HUES64 (cell line): ENCODE measurements at regions not wholly inside any gene's neighbourhood (a gene's known extent, or its start where the extent isn't known, plus 50 kb on each side); places are given as distances from the start of the nearest gene placed in this dataset.
"Not testable (repeated sequence)": the region's sequence is repeated elsewhere in the genome, so short reads cannot be mapped to it uniquely, and the experiment has no call there.

Source experiments
- H3K27ac ChIP-seq: 2 replicates; pipeline ENCODE4 v1.7.0; 2013; ENCODE audit warnings: low read depth, low read length, inconsistent platforms
- H3K27me3 ChIP-seq: 2 replicates; pipeline ENCODE4 v1.6.1; 2013; ENCODE audit warnings: mild to moderate bottlenecking, low read length; ENCODE audit not compliant: insufficient read depth
- H3K36me3 ChIP-seq: 2 replicates; pipeline ENCODE4 v1.6.1; 2013; ENCODE audit warnings: mild to moderate bottlenecking, low read length; ENCODE audit not compliant: insufficient read depth
- H3K4me1 ChIP-seq: 2 replicates; pipeline ENCODE4 v1.6.1; 2013; ENCODE audit warnings: mild to moderate bottlenecking, low read length, moderate library complexity; ENCODE audit not compliant: insufficient read depth
- H3K4me3 ChIP-seq: 2 replicates; pipeline ENCODE4 v1.5.1; 2013; ENCODE audit warnings: mild to moderate bottlenecking, low read length, moderate library complexity
- H3K9ac ChIP-seq: 2 replicates; pipeline ENCODE4 v1.6.1; 2013; ENCODE audit warnings: mild to moderate bottlenecking, low read depth, low read length
- H3K9me3 ChIP-seq: 2 replicates; pipeline ENCODE4 v1.6.1; 2013; ENCODE audit warnings: low read depth, low read length; ENCODE audit not compliant: insufficient read depth
- WGBS: fragments of 150-250, 120-280 bp; methylation state at CpG from one replicate; pipeline ENCODE4 v1.1.7; 2013; ENCODE audit warnings: missing lambda C conversion rate; 5-methylcytosine and 5-hydroxymethylcytosine counted together

DNA sequence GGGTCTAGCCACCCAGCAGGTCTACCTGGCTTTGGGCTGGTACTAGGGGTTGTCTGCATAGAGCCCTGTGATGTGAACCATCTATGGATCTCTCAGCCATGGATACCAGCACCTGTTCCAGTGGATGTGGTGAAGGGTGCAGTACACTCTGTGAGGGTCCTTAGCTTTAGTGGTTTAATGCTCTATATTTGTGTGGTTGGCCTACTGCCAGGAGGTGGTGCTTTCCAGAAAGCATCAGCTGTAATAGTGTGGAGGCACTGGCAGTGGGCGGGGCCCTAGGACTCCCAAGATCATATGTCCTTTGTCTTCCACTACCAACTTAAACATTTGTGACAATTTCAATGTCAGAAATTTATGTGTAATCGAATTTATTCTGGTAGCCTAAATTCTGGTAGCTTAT is 1065.1 kb downstream of the RPIA start:
- H3K9me3 ChIP-seq, result peaks cover 48% of the 10 kb centered on the region
- H3K4me1 ChIP-seq, H3K9ac ChIP-seq, H3K4me3 ChIP-seq, H3K36me3 ChIP-seq, H3K27me3 ChIP-seq, H3K27ac ChIP-seq: not testable (repeated sequence)
- 100% methylated on average over 1 of the region's 2 CpGs for WGBS

DNA sequence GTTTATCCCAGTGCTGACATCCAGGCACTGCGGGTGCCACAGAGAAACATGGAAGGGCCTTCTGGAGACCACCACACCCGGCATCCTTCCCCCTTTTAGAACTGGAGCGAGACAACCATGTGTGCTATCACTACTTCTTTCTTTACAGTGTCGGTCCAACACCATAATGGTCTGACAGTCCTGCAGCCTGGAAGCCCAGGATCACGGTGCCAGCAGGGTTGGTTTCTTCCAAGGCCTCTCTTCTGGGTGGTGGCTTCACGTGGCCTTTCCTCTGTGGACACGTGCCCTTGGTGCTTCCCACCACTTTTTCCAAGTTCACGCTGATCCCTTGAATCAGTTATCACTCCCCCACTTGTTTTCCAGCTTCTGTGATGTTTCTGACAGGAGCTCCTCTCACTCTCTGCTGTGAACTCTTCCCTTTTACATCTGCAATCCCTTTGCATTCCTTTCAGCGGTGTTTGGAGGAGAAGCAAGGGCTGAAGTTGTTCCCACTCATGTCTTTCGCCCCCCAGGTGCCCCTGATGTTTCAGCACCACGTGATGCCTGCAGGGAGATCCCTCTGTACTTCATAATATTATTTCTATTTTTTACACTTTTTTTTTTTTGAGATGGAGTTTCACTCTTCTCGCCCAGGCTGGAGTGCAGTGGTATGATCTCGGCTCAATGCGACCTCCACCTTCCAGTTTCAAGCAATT is 1067.0 kb downstream of the RPIA start:
- H3K27me3 ChIP-seq, H3K4me1 ChIP-seq, H3K9ac ChIP-seq, H3K27ac ChIP-seq, H3K36me3 ChIP-seq, H3K4me3 ChIP-seq: not testable (repeated sequence)
- H3K9me3 ChIP-seq, result peaks cover 65% of the 10 kb centered on the region
- WGBS, result 58% methylated on average over 14 of the region's 14 CpGs

DNA sequence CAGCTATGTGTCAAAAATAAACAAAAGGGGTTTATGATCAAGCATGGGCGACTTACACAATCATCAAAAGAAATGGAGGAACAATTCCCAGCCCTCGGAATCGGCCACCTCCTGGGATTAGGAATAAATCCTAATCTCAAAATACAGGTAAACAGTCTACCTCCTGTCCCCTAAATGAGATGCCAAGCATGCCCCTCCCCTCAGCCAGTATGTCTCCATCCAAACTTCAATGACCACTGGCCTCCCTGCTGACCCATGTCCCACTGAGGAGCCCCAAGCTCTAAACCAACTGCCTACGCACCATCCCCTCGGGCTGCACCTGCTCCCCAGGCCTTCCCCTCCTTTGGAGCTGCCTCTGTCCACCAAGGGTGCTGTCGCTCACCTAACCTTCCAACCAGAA is 1069.3 kb downstream of the RPIA start:
- not testable (repeated sequence) for H3K9ac ChIP-seq, H3K36me3 ChIP-seq, H3K4me3 ChIP-seq, H3K27me3 ChIP-seq, H3K27ac ChIP-seq, H3K4me1 ChIP-seq
- 88% methylated on average over 5 of the region's 6 CpGs for WGBS
- H3K9me3 ChIP-seq, result peaks cover 77% of the 10 kb centered on the region

GRCh38 chr2:89761171-89761570 is 1069.7 kb downstream of the RPIA start:
- WGBS, result 66% methylated on average over 2 of the region's 2 CpGs
- not testable (repeated sequence) for H3K36me3 ChIP-seq, H3K27ac ChIP-seq, H3K4me3 ChIP-seq, H3K4me1 ChIP-seq, H3K27me3 ChIP-seq, H3K9ac ChIP-seq
- H3K9me3 ChIP-seq, result peaks cover 78% of the 10 kb centered on the region

DNA sequence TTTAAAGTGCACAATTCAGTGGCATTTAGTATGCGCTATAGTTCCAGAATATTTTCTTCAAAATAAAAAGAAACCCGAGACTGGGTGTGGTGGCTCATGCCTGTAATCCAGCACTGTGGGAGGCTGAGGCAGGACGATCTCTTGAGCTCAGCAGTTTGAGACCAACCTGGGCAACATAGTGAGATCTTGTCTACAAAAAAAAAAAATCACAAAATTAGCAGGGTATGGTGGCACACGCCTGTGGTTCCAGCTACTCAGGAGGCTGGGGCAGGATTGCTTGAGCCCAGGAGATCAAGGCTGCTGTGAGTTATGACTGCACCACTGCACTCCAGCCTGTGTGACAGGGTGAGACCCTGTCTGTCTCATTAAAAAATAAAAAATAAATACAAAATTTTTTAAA is 1070.4 kb downstream of the RPIA start:
- not testable (repeated sequence) for H3K4me1 ChIP-seq, H3K36me3 ChIP-seq, H3K27ac ChIP-seq, H3K27me3 ChIP-seq, H3K9ac ChIP-seq, H3K4me3 ChIP-seq
- peaks cover 78% of the 10 kb centered on the region for H3K9me3 ChIP-seq
- 88% methylated on average over 4 of the region's 4 CpGs for WGBS

DNA sequence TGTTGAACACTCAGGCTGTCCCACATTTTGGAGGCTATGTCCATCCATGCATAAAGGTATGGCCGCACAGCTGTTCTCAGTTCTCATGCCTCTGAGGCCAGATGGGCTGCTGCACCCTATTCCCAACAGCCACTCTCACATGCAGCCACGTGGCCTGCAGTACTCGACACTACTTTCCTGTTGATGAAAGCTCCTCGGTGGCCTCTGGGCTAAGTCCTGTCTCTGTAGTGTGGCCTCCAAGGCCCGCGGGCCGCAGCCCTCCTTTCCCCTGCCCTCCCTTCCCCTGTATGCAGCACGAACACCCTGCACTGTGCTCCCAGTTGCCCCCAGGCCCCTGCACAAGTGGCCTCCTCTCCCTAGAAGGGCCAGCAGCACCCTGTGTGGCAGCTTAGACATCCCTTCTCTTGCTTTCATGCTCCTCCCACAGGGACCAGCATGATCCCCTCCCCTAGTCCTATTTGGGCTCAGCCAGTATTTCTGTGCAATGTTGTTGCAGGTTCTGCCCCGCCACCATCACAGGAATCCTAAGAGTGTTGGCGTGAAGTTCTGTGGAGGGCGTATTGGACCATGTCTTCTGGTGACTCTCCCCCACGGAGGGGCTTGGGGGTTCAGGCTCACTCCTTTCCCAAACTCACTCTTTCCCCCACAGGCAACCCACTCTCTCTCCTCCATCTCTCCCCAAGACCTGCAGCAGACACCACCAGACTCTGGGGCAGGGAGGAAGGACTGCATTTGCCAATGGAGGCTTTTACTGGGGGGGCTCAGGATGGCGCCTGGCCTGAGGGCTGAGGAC is 1071.2 kb downstream of the RPIA start:
- not testable (repeated sequence) for H3K36me3 ChIP-seq, H3K4me1 ChIP-seq, H3K9ac ChIP-seq, H3K27ac ChIP-seq, H3K4me3 ChIP-seq
- Histone ChIP-seq H3K27me3 (peaks cover 13% of the 10 kb centered on the region), H3K9me3 (peaks cover 78% of the 10 kb centered on the region)
- 86% methylated on average over 13 of the region's 13 CpGs for WGBS

DNA sequence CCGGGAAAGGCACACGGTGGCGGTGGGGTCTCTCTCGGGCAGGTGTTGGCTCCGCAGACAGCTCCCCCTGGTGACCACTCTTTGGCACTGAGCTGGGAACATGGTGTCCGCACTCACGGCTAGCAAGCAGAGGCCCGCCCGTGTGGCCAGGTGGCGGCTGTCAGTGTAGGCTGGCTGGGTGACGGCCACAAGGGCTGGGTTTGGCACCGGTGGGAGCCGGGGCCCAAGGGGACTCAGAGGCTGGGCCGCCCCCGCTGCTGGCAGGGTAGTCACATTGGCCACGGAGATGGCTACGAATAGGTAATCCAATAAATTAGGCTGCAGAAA is 1071.7 kb downstream of the RPIA start:
- WGBS, result 93% methylated on average over 17 of the region's 17 CpGs
- H3K4me3 ChIP-seq, result no peak overlapping the region
- peaks cover 74% of the 10 kb centered on the region for H3K9me3 ChIP-seq

DNA sequence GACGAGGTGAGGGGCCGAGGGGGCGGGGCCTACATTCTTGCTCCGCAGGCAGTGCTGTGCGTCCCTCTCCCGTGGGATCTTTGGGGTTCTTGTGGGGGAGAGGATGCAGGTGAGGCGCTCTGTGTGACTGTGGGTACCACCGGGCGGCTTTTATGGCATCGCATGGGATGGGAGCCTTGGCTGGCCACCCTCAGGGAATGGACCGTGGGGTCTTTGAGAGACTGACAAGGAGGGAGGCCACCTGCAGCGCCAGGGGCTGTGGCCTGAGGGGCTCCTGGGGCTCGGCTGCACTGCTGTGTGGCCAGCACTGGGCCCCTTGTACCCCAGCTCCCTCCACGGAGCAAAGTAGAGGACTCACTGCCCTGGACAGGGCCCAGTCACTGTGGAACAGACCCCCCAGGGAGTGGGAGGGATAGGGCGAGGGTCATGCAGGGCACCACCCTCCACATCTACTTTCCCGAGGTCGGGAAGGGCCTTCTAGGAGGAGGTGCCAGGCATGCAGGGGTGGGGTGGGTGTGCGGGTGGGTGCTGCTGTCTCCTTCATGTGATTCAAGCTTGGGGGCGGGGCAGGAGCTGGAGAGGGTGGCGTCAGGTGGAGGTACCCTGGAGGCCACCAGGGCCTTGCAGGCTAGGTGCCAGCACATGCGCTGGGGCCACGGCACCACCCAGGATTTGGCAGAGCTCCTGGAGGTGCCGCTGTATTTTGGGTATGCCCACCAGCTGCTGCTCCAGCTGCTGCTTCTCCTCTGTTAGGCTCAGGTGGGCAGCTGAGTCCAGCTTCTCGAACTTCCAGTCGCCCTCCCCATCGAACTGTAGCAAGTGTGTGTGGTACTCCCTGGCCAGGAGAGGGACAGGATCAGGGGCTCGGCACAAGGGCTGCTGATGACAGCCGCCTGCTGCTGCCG is 1072.4 kb downstream of the RPIA start:
- H3K4me1 ChIP-seq, result no peaks in the 10 kb centered on the region
- no peak overlapping the region for H3K9ac ChIP-seq
- no peak overlapping the region for H3K27ac ChIP-seq
- peaks cover 70% of the 10 kb centered on the region for H3K9me3 ChIP-seq
- H3K4me3 ChIP-seq, result no peak overlapping the region
- H3K27me3 ChIP-seq, result peaks cover 25% of the 10 kb centered on the region
- 86% methylated on average over 29 of the region's 29 CpGs for WGBS
- H3K36me3 ChIP-seq, result no peaks in the 10 kb centered on the region

More for the DNA sequence above, 1071.7 kb downstream of the RPIA start:
- H3K27ac ChIP-seq, result no peak overlapping the region
- no peaks in the 10 kb centered on the region for H3K4me1 ChIP-seq
- no peaks in the 10 kb centered on the region for H3K36me3 ChIP-seq
- no peak overlapping the region for H3K9ac ChIP-seq
- peaks cover 18% of the 10 kb centered on the region for H3K27me3 ChIP-seq

DNA sequence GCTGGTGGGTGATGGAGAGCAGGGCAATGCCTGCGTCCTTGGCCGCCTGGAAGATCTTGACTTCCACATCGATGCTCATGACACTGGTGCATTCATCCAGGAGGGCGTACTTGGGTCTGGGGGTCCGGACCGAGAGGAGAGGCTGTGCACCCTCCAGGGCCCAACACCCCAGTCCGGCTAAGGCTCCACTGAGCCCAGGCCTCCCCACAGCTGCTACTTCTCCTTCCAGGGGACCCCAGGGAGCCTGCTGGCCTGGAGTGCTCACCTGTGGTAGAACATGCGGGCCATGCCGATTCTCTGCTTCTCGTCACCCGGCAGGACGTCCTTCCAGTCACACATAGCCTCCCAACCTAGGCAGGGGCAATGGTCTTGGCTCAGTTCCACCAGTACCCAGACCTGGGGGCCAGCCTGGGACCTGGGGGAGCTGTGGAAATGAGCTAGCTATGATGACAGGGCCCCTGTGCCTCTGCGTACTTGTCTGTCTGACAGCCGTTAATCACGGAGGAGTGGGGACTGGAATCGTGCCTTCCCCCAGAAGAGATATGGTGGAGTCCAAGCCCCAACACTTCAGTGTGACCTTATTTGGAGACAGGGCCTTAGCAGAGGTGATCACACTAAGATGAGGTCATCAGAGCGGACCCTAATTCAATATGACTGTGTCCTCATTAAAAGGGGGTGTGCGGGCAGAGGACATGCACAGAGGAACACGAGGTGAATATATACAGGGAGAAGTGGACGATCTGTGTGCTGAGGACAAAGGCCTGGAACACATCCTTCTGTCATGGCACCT is 1073.3 kb downstream of the RPIA start:
- not testable (repeated sequence) for H3K27ac ChIP-seq, H3K9ac ChIP-seq
- 89% methylated on average over 20 of the region's 20 CpGs for whole genome bisulfite sequencing

GRCh38 chr2:89765361-89765718 is 1073.9 kb downstream of the RPIA start:
- H3K4me3 ChIP-seq, H3K9ac ChIP-seq, H3K36me3 ChIP-seq, H3K27ac ChIP-seq, H3K4me1 ChIP-seq: not testable (repeated sequence)
- Histone ChIP-seq H3K9me3 (peaks cover 74% of the 10 kb centered on the region), H3K27me3 (peaks cover 29% of the 10 kb centered on the region)
- 87% methylated on average over 5 of the region's 5 CpGs for WGBS

More for the DNA sequence above, 1073.3 kb downstream of the RPIA start:
- H3K36me3 ChIP-seq, H3K4me3 ChIP-seq, H3K4me1 ChIP-seq: not testable (repeated sequence)
- Histone ChIP-seq H3K9me3 (peaks cover 74% of the 10 kb centered on the region), H3K27me3 (peaks cover 29% of the 10 kb centered on the region)
